Lung (tissue), 11 donors: ENCODE measurements at regions not wholly inside any gene's neighbourhood (a gene's known extent, or its start where the extent isn't known, plus 50 kb on each side); places are given as distances from the start of the nearest gene placed in this dataset.

ENCODE experiments used
- ATAC-seq: fragments of 200-7000 bp; cut with Tn5 transposase; one replicate; pipeline ENCODE4 v1.9.1; 2020; ENCODE audit warnings: moderate number of reproducible peaks; ENCODE audit not compliant: insufficient read depth, low FRiP score
- DNase-seq, 3 donors: peaks; one replicate each; pipeline ENCODE4 v3.0.0-alpha.2; 2013 to 2017
- H3K27ac ChIP-seq, 2 donors: one replicate each; pipeline ENCODE4 v1.5.1; 2013; ENCODE audit warnings: mild to moderate bottlenecking in 2 of 2, moderate library complexity in 2 of 2, control low read depth in 1 of 2, inconsistent platforms in 1 of 2, low read depth in 1 of 2, low read length in 1 of 2
- H3K27me3 ChIP-seq, 3 donors: one replicate each; pipeline ENCODE4 v1.5.1; 2013; ENCODE audit warnings: low read length in 2 of 3; ENCODE audit not compliant: control insufficient read depth in 3 of 3, insufficient read depth in 3 of 3
- H3K36me3 ChIP-seq, 4 donors: one replicate each; pipeline ENCODE4 v1.5.1; 2013; ENCODE audit warnings: low read length in 4 of 4, mild to moderate bottlenecking in 1 of 4, moderate library complexity in 1 of 4; ENCODE audit not compliant: control insufficient read depth in 4 of 4, insufficient read depth in 4 of 4
- H3K4me1 ChIP-seq, 5 donors: one replicate each; pipeline ENCODE4 v1.5.1; 2013; ENCODE audit warnings: low read length in 5 of 5, mild to moderate bottlenecking in 2 of 5, moderate library complexity in 1 of 5; ENCODE audit not compliant: control insufficient read depth in 5 of 5, insufficient read depth in 5 of 5
- H3K4me3 ChIP-seq: one replicate; pipeline ENCODE4 v1.5.1; 2013; ENCODE audit warnings: mild to moderate bottlenecking, control low read depth, moderate library complexity
- H3K9ac ChIP-seq, 2 donors: one replicate each; pipeline ENCODE4 v1.5.1; 2013; ENCODE audit warnings: low read length in 2 of 2, control low read depth in 1 of 2; ENCODE audit not compliant: insufficient read depth in 1 of 2
- H3K9me3 ChIP-seq, 4 donors: one replicate each; pipeline ENCODE4 v1.5.1; 2013; ENCODE audit warnings: low read length in 3 of 4, mild to moderate bottlenecking in 1 of 4, moderate library complexity in 1 of 4; ENCODE audit not compliant: control insufficient read depth in 4 of 4, insufficient read depth in 3 of 4
- CTCF ChIP-seq: IDR thresholded peaks from 2 replicates; pipeline ENCODE4 v1.5.1; 2012; ENCODE audit warnings: mild to moderate bottlenecking; ENCODE audit errors: control extremely low read depth, extremely low read depth
- WGBS, 2 donors: extraction: QIAGEN DNeasy Blood & Tissue Kit; methylation state at CpG; one replicate each; pipeline ENCODE4 v1.1.7; 2013; 5-methylcytosine and 5-hydroxymethylcytosine counted together
- donor health status: control.
- donor health status: control.
- donor health status: Bipolar disorder and iron deficiency.
- donor health status: healthy.
- donor health status: DM: yes; HTN: yes; CAD: no.

GRCh38 chr18:1564793-1565192 lies 660.1 kb downstream of the ADCYAP1 start:
- H3K9me3 ChIP-seq = no peaks in the 10 kb centered on the region
- no peak overlapping the region for H3K9ac ChIP-seq
- ATAC-seq = no peak
- H3K4me1 ChIP-seq = no peaks in the 10 kb centered on the region
- H3K4me3 ChIP-seq = no peak overlapping the region
- TF ChIP-seq CTCF = no peak
- H3K36me3 ChIP-seq = no peaks in the 10 kb centered on the region
- no peaks in the 10 kb centered on the region for H3K27me3 ChIP-seq
- no peak for DNase-seq
- H3K27ac ChIP-seq = no peak overlapping the region
- 76 to 86% methylated on average over 3 of the region's 3 CpGs for WGBS, 2 donors

- DNase-seq = no peak
- 65 to 81% methylated on average over 2 of the region's 2 CpGs for WGBS, 2 donors
- no peak for TF ChIP-seq CTCF
These were observed 666.5 kb downstream of the ADCYAP1 start for GRCh38 chr18:1571206-1571605.

DNA sequence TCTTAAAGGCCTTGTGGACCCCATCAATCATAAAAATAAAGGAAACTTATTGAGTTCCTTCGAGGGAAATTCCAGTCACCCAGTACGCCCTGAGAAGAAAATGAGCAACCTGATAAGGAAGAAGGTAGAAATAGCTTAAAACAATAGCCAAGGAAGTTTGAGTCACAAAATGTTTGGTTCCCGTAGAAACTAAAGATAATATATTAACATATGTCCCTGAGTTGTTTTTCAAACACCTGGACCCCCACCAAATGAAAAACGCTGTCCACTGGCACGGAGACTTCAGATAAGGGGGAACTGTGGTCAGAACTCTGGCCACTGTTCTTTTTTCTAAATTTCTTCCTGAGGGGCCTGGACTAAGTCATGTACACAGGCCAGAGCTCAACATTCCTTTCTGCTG lies 669.1 kb downstream of the ADCYAP1 start:
- no peaks in the 10 kb centered on the region for H3K36me3 ChIP-seq
- H3K4me3 ChIP-seq = no peak overlapping the region
- no peaks in the 10 kb centered on the region for H3K9me3 ChIP-seq
- no peaks in the 10 kb centered on the region for H3K27me3 ChIP-seq
- H3K9ac ChIP-seq = no peak overlapping the region
- 61 to 80% methylated on average over 5 of the region's 5 CpGs for WGBS, 2 donors
- no peak for ATAC-seq
- no peak overlapping the region for H3K27ac ChIP-seq
- DNase-seq = no peak
- H3K4me1 ChIP-seq = no peaks in the 10 kb centered on the region
- TF ChIP-seq CTCF = no peak

More at GRCh38 chr18:1571206-1571605, 666.5 kb downstream of the ADCYAP1 start:
- Histone ChIP-seq H3K4me3 (no peak overlapping the region), H3K27ac (no peak overlapping the region), H3K9ac (no peak overlapping the region), H3K36me3 (no peaks in the 10 kb centered on the region), H3K9me3 (no peaks in the 10 kb centered on the region), H3K4me1 (no peaks in the 10 kb centered on the region), H3K27me3 (no peaks in the 10 kb centered on the region)
- no peak for ATAC-seq

DNA sequence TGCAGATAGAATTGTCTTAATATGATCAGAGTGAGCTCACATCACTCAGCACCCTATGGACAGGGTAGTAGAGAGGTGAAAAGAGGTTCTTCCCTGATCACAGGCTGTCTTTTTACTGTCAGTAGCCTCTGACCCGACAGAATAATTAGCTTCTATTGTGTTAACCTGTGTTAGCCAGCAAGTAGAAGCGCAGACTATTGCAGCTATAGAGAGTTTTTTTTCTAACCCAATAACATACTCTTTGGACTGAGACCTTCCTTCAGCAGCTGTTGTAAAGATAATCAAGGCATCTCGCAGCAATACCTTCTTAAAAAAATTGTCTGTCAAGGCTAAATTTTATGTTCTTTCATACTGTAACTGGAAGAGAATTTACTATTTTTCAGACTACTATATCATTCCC lies 670.4 kb downstream of the ADCYAP1 start:
- 55 to 89% methylated on average over 3 of the region's 3 CpGs for WGBS, 2 donors
- no peak for TF ChIP-seq CTCF
- no peaks in the 10 kb centered on the region for H3K36me3 ChIP-seq
- no peaks in the 10 kb centered on the region for H3K27me3 ChIP-seq
- H3K9me3 ChIP-seq = no peaks in the 10 kb centered on the region
- ATAC-seq = no peak
- H3K4me3 ChIP-seq = no peak overlapping the region
- H3K9ac ChIP-seq = no peak overlapping the region
- no peak for DNase-seq
- H3K4me1 ChIP-seq = no peaks in the 10 kb centered on the region
- no peak overlapping the region for H3K27ac ChIP-seq
